ENCODE measurements at regions not wholly inside any gene's neighbourhood (a gene's known extent, or its start where the extent isn't known, plus 50 kb on each side); places are given as distances from the start of the nearest gene placed in this dataset.

- no peak for DNase-seq
- Histone ChIP-seq H3K4me1 (replicated peaks in 1 of 2) (no peaks in the 10 kb centered on the region), H3K9me3 (replicated peaks in 1 of 3) (no peaks in the 10 kb centered on the region), H3K36me3 (replicated peaks in 1 of 2) (no peaks in the 10 kb centered on the region), H3K27me3 (no peaks in the 10 kb centered on the region), H3K27ac (no peak overlapping the region), H3K4me3 (no peak overlapping the region)
- intact Hi-C loops (cut with DNase I), result no loop called here
- WGBS, 4 donors, result 75 to 83% (median 78%) methylated on average over 6 of the region's 6 CpGs
- TF ChIP-seq, protein P1, sequence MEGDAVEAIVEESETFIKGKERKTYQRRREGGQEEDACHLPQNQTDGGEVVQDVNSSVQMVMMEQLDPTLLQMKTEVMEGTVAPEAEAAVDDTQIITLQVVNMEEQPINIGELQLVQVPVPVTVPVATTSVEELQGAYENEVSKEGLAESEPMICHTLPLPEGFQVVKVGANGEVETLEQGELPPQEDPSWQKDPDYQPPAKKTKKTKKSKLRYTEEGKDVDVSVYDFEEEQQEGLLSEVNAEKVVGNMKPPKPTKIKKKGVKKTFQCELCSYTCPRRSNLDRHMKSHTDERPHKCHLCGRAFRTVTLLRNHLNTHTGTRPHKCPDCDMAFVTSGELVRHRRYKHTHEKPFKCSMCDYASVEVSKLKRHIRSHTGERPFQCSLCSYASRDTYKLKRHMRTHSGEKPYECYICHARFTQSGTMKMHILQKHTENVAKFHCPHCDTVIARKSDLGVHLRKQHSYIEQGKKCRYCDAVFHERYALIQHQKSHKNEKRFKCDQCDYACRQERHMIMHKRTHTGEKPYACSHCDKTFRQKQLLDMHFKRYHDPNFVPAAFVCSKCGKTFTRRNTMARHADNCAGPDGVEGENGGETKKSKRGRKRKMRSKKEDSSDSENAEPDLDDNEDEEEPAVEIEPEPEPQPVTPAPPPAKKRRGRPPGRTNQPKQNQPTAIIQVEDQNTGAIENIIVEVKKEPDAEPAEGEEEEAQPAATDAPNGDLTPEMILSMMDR (IDR thresholded peaks at IDR 0.05), result no peak
- no peak for TF ChIP-seq POLR2A (IDR thresholded peaks at IDR 0.05)
Measured at GRCh38 chr22:49055406-49055805, 772.3 kb downstream of the BRD1 start.

DNA sequence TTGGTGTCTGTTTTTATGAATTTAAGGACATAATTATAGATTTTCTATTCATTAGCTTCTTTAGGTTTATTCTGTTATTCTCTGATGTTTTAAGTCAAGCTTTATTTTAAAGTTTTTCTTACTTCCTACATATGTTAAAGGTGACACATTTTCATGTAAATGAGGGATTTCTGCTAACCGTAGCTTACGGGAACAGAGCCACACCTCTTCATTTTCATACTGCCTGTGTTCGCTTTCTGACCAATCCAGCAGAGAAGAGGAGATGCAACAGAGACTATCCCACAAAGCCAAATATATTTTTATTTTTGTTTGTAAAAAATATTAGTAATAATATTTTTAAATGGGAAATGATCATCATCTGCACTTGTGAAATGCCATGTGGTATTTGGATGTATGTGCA is 774.1 kb downstream of the BRD1 start:
- Histone ChIP-seq H3K27me3 (no peaks in the 10 kb centered on the region), H3K4me1 (replicated peaks in 1 of 2) (no peaks in the 10 kb centered on the region), H3K4me3 (no peak overlapping the region), H3K36me3 (replicated peaks in 1 of 2) (no peaks in the 10 kb centered on the region), H3K27ac (no peak overlapping the region), H3K9me3 (replicated peaks in 1 of 3) (no peaks in the 10 kb centered on the region)
- TF ChIP-seq, protein P1 (IDR thresholded peaks at IDR 0.05), result no peak
- TF ChIP-seq POLR2A (IDR thresholded peaks at IDR 0.05), result no peak
- DNase-seq, result no peak
- intact Hi-C loops (cut with DNase I), result no loop called here
- WGBS, 4 donors, result 76 to 85% (median 82%) methylated on average over 3 of the region's 3 CpGs

DNA sequence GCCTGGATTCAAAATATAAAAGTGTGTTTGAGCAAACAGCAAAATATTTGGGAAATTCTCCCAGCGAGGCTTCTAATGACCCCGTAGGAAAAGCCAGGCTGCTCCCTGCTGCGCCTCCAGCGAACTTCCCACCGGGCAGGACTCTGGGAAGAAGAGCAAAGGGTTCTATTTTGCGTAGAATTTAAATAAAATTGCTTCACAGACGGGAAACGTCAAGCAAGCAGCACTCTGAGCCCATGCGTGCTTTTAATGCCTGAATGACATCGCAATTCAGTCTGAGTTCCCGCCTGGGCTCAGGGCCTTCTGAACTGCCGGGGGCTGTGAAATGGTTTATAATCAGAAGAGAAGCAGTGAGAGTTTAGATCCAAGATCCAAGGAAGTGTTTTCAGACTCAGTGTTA is 775.1 kb downstream of the BRD1 start:
- WGBS, 4 donors, result 55 to 62% (median 60%) methylated on average over 12 of the region's 12 CpGs
- H3K9me3 ChIP-seq (replicated peaks in 1 of 3), result no peaks in the 10 kb centered on the region
- intact Hi-C loops (cut with DNase I), result no loop called here
- H3K36me3 ChIP-seq (replicated peaks in 1 of 2), result no peaks in the 10 kb centered on the region
- TF ChIP-seq, protein P1 (IDR thresholded peaks at IDR 0.05), result no peak
- no peak for TF ChIP-seq POLR2A (IDR thresholded peaks at IDR 0.05)
- peak overlapping the region in 1 of 4 donors; percentile 39 for H3K4me3 ChIP-seq
- no peak overlapping the region for H3K27ac ChIP-seq
- no peaks in the 10 kb centered on the region for H3K4me1 ChIP-seq (replicated peaks in 1 of 2)
- H3K27me3 ChIP-seq, result no peaks in the 10 kb centered on the region
- DNase-seq, result no peak

GRCh38 chr22:49052023-49052538 is 775.6 kb downstream of the BRD1 start:
- no peaks in the 10 kb centered on the region for H3K36me3 ChIP-seq (replicated peaks in 1 of 2)
- H3K27ac ChIP-seq, result no peak overlapping the region
- H3K9me3 ChIP-seq (replicated peaks in 1 of 3), result no peaks in the 10 kb centered on the region
- intact Hi-C loops (cut with DNase I), result no loop called here
- H3K27me3 ChIP-seq, result no peaks in the 10 kb centered on the region
- no peaks in the 10 kb centered on the region for H3K4me1 ChIP-seq (replicated peaks in 1 of 2)
- WGBS, 4 donors, result 44 to 77% (median 61%) methylated on average over 34 to 36 of the region's 36 CpGs
- DNase-seq, result peak in 2 of 7 donors; percentile 18 to 25
- no peak for TF ChIP-seq POLR2A (IDR thresholded peaks at IDR 0.05)
- TF ChIP-seq, protein P1 (IDR thresholded peaks at IDR 0.05), result no peak
- H3K4me3 ChIP-seq, result peak overlapping the region in 1 of 4 donors; percentile 39

All from adrenal gland (tissue), 9 donors.